ENCODE measurements at regions not wholly inside any gene's neighbourhood (a gene's known extent, or its start where the extent isn't known, plus 50 kb on each side); places are given as distances from the start of the nearest gene placed in this dataset.

DNA sequence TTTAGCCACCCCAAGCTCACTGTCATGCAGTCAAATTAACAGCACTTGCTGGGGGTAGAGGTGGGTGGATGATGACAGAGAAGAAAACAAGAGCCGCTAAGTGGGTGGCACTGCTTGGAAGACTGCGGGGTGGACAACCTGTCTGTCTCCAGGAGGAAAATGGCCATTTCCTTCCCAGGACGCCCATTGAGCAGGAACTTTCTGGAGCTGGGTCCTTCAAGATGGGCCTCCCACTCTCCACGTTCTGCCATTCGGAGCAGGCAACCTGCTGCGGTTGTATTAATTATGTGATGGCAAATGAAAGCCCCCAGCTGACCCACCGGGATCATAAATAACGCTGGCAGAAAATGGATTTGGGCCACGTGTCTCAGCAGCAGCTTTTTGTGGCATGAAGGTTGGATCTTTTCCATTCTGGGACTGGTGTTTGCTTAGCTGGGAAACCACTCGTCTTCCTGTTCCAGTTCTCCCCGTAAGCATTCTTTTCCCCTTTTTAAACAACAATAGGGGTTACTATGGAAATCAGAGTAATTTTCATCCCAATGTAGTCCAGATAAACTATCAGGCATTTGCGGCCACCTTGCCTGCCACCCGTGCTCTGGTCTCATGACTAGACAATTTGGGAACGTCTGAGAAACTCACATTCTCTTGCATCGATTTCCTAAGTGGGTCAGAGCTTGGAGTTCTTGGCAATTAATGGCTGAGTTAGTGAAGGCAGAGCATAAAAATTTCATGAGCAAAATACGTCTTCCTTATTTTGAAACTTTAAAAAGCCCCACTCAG is 215.5 kb downstream of the ANKRD60 start:
- no peak for TF ChIP-seq POLR2A (IDR thresholded peaks at IDR 0.05; ENCODE audit: low read depth, low read length)
- TF ChIP-seq POLR2AphosphoS5 (IDR thresholded peaks at IDR 0.05; ENCODE audit: low read depth, low read length), result no peak
- no peak for TF ChIP-seq SPI1 (IDR thresholded peaks at IDR 0.05; ENCODE audit: low read depth, low read length)

All from GM12891 (cell line).